Stomach smooth muscle (tissue), 2 donors: ENCODE measurements at regions not wholly inside any gene's neighbourhood (a gene's known extent, or its start where the extent isn't known, plus 50 kb on each side); places are given as distances from the start of the nearest gene placed in this dataset.
"Not testable (repeated sequence)": the region's sequence is repeated elsewhere in the genome, so short reads cannot be mapped to it uniquely, and the experiment has no call there.

Experiments
- H3K27ac ChIP-seq: one replicate; pipeline ENCODE4 v1.7.0; 2013; ENCODE audit warnings: mild to moderate bottlenecking, low read length, inconsistent platforms
- H3K27me3 ChIP-seq, 2 donors: one replicate each; pipeline ENCODE4 v1.7.0; 2013; ENCODE audit warnings: low read length in 2 of 2; ENCODE audit not compliant: insufficient read depth in 2 of 2, control insufficient read depth in 1 of 2
- H3K36me3 ChIP-seq, 2 donors: one replicate each; pipeline ENCODE4 v1.7.0; 2013; ENCODE audit warnings: low read length in 2 of 2; ENCODE audit not compliant: control insufficient read depth in 2 of 2, insufficient read depth in 2 of 2
- H3K4me1 ChIP-seq: one replicate; pipeline ENCODE4 v1.7.0; 2013; ENCODE audit warnings: low read length; ENCODE audit not compliant: control insufficient read depth, insufficient read depth
- H3K4me3 ChIP-seq, 2 donors: one replicate each; pipeline ENCODE4 v1.7.0; 2013; ENCODE audit warnings: low read length in 2 of 2
- H3K9ac ChIP-seq, 2 donors: one replicate each; pipeline ENCODE4 v1.7.0; 2013; ENCODE audit warnings: low read length in 2 of 2, mild to moderate bottlenecking in 1 of 2
- H3K9me3 ChIP-seq, 2 donors: one replicate each; pipeline ENCODE4 v1.7.0; 2013; ENCODE audit warnings: low read length in 2 of 2; ENCODE audit not compliant: control insufficient read depth in 2 of 2
- donor health status: healthy.
- donor health status: Pancreatic carcinoma.

DNA sequence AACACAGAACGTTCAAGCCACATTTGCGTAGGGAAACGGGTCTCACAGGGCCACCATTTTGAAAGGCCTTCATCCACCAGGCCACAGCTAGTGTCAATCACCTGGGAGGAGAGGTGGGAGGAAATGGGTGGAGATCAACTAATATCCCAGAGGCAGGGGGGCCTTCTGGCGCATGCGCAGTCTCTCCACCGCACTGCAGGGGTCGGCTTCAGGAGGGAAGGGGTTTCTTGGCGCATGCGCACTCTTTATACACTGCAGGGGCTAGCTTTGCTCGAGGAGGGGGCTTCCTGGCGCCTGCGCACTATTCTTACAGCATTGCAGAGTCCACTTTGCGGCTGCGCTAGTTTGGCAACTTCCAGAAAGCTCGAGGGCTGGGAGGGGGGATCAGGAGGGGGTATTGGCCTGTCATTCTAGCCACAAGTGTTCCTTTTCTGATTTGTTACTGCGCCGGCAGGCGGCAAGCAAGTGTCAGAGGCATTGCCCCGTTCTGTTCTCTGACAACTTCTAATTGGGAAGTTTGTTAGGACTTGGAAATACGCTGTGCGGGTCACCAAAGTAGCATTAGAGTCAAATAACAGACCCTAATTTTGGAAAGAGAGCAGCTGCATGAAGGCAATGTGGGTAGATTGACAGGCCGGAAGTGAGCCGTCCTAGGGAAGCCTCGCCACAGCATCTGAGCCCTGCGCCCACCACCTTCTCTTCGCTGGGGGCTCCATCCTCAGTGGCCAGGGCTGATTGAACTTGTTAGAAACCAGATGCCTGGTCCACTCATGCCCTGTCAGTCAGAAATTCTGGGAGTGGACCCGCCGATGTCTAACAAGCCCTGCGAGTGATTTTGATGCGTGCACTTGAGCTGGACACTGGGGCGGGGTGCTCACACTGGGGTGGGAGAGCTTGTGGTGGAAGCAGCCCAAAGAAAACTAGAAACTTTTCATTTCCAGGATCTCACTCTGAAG is 173.5 kb upstream of the NDN start:
- Histone ChIP-seq H3K4me1 (no peaks in the 10 kb centered on the region), H3K36me3 (no peaks in the 10 kb centered on the region), H3K9ac (no peak overlapping the region), H3K27me3 (no peaks in the 10 kb centered on the region), H3K27ac (no peak overlapping the region), H3K9me3 (no peaks in the 10 kb centered on the region), H3K4me3 (no peak overlapping the region)

DNA sequence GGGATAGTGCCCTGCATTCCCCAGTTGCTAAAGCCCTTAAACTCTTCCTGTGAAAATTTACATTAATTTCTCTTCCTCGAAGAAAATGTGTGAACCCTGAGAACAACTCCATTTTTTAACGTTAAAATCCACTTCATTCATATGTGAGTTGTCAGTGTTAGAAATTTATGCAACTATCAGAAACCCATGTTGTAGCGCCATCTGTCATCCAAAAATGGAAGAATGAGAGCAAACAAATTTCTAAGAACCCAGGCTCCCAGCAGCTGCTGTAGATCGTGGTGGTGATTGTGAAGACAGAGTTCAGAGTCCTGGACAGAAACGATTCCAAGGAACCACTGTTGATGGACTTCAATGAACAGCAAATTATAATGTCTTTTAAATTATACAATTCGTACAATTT is 179.7 kb upstream of the NDN start:
- no peak overlapping the region for H3K4me3 ChIP-seq
- no peak overlapping the region for H3K9ac ChIP-seq
- H3K27ac ChIP-seq = no peak overlapping the region
- H3K4me1 ChIP-seq = no peaks in the 10 kb centered on the region
- H3K36me3 ChIP-seq = no peaks in the 10 kb centered on the region
- no peaks in the 10 kb centered on the region for H3K27me3 ChIP-seq
- H3K9me3 ChIP-seq = no peaks in the 10 kb centered on the region

GRCh38 chr15:23869396-23869795 is 182.3 kb upstream of the NDN start:
- no peaks in the 10 kb centered on the region for H3K9me3 ChIP-seq
- H3K36me3 ChIP-seq = no peaks in the 10 kb centered on the region
- H3K27ac ChIP-seq = no peak overlapping the region
- H3K4me1 ChIP-seq = no peaks in the 10 kb centered on the region
- no peaks in the 10 kb centered on the region for H3K27me3 ChIP-seq
- no peak overlapping the region for H3K9ac ChIP-seq
- H3K4me3 ChIP-seq = peak overlapping the region in 1 of 2 donors; percentile 23

DNA sequence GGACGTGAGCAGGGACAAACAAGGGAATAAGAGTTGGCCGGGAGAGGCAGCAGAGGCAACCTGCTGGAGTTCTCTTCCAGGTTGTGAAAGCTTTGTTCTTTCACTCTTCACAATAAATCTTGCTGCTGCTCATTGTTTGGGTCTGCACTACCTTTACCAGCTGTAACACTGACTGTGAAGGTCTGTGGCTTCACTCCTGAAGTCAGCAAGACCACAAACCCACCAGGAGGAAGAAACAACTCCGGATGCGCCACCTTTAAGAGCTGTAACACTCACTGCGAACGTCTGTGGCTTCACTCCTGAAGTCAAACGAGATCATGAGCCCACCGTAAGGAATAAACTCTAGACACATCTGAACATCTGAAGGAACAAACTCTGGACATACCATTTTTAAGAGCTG is 186.5 kb upstream of the NDN start:
- not testable (repeated sequence) for H3K9ac ChIP-seq, H3K36me3 ChIP-seq, H3K9me3 ChIP-seq, H3K27ac ChIP-seq, H3K4me1 ChIP-seq, H3K4me3 ChIP-seq, H3K27me3 ChIP-seq

DNA sequence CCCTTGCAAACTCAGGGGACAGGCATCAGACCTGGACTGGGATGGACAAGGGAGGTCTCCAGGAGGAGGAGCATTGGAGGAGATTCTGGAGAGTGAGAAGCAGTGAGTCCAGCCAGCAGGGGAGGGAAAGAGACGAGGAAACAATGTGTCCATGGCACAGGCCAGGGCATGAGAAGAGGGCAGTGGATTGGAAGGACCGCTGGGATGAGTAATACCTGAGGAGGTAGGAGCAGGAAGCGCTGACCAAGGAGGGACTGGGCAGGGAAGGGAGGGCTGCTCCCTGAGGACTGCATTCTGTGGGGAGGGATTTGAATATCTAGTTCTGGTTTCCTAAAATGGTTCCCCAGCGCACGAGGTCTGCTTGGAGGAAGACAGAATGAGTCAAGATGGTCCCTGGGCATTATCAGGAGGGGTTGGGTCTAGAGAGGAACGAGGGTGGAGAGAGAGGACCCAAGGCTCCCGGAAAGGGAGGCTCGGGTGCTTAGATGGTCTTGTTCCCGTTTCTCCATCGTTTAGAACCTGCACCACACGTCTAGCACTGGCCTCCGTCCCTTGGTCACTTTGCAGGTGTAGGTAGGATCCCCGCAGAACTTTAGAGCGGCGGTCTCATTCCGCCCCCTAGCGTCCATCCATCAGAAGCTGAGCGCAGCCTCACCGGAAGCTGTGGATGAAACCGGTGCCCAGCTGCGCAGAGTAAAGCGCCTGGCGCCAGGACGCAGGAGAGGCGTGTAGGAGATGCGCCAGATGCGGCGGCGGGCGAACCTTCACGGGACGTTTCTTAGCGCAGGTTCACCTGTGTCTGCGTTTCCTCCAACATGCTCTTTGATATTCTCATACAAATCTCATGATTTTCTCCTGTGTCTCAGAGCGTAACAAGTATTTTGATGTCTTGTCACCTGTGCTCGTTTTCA is 190.7 kb upstream of the NDN start:
- Histone ChIP-seq H3K27ac (no peak overlapping the region), H3K4me3 (no peak overlapping the region), H3K9ac (no peak overlapping the region), H3K27me3 (no peaks in the 10 kb centered on the region), H3K9me3 (no peaks in the 10 kb centered on the region), H3K4me1 (no peaks in the 10 kb centered on the region), H3K36me3 (no peaks in the 10 kb centered on the region)

GRCh38 chr15:23881291-23881690 is 194.2 kb upstream of the NDN start:
- Histone ChIP-seq H3K36me3 (no peaks in the 10 kb centered on the region), H3K9ac (no peak overlapping the region), H3K9me3 (peaks cover 0 to 3% of the 10 kb centered on the region in 2 donors), H3K27ac (no peak overlapping the region), H3K4me3 (no peak overlapping the region), H3K27me3 (no peaks in the 10 kb centered on the region), H3K4me1 (no peaks in the 10 kb centered on the region)

GRCh38 chr15:23890218-23890617 is 203.1 kb upstream of the NDN start:
- Histone ChIP-seq H3K36me3 (no peaks in the 10 kb centered on the region), H3K4me1 (no peaks in the 10 kb centered on the region), H3K9ac (no peak overlapping the region), H3K27ac (no peak overlapping the region), H3K27me3 (no peaks in the 10 kb centered on the region), H3K4me3 (no peak overlapping the region), H3K9me3 (peaks cover 0 to 5% of the 10 kb centered on the region in 2 donors)

DNA sequence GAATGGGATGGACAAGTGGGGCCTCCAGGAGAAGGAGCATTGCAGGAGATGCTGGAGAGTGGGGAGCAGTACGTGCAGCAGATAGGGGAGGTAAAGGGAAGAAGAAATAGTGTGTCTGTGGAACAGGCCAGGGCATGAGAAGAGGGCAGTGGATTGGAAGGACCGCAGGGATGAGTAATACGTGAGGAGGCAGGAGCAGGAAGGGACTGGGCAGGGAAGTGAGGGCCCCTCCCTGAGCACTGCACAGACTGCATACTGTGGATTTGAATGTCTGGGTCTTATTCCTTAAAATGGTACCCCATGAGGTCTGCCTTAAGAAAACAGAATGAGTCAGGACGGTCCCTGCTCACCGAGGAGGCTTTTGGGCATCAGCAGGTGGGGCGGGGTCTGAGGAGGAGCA is 210.0 kb upstream of the NDN start:
- H3K9ac ChIP-seq = no peak overlapping the region
- H3K9me3 ChIP-seq = peaks cover 0 to 2% of the 10 kb centered on the region in 2 donors
- no peaks in the 10 kb centered on the region for H3K4me1 ChIP-seq
- H3K27ac ChIP-seq = no peak overlapping the region
- H3K4me3 ChIP-seq = no peak overlapping the region
- H3K27me3 ChIP-seq = no peaks in the 10 kb centered on the region
- H3K36me3 ChIP-seq = no peaks in the 10 kb centered on the region

GRCh38 chr15:23897531-23897930 is 210.4 kb upstream of the NDN start:
- Histone ChIP-seq H3K27me3 (no peaks in the 10 kb centered on the region), H3K9me3 (peaks cover 0 to 2% of the 10 kb centered on the region in 2 donors), H3K27ac (no peak overlapping the region), H3K4me3 (peak overlapping the region in 1 of 2 donors; percentile 60), H3K4me1 (no peaks in the 10 kb centered on the region), H3K9ac (no peak overlapping the region), H3K36me3 (no peaks in the 10 kb centered on the region)

DNA sequence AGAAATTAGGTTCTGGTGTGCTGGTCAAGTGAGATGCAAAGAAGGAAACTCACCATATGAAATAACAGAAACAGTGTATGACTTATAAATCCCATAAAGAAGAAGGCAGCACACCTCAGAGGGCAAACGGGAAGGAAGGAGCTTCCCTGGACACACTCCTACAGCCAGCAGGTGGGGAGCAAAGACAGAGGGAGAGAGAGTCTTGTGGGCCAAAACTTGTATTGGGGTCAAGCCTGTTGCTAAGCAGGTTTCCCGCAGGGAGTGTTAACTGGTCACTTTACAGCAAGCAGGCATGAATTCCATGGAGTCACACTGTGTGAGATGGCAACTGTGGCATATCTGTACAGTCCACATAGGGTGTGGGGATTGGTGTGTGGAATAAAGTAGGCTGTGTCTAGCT is 222.9 kb upstream of the NDN start:
- Histone ChIP-seq H3K4me1 (no peaks in the 10 kb centered on the region), H3K9me3 (no peaks in the 10 kb centered on the region), H3K4me3 (no peak overlapping the region), H3K27me3 (no peaks in the 10 kb centered on the region), H3K27ac (no peak overlapping the region), H3K9ac (no peak overlapping the region), H3K36me3 (no peaks in the 10 kb centered on the region)
